OCI-LY7 (cell line): ENCODE measurements at regions not wholly inside any gene's neighbourhood (a gene's known extent, or its start where the extent isn't known, plus 50 kb on each side); places are given as distances from the start of the nearest gene placed in this dataset.

Experiments used
- BruUV-seq: library from RNA; stranded (reverse); fragments of 400-500 nt; replicated peaks from 2 replicates; lab custom pipeline; 2021; lab: Mats Ljungman, UMichigan
- CTCF ChIA-PET: fragments of 300-600 bp; sonication (Branson Sonifier 250); formaldehyde crosslinking; loops from one replicate; lab custom pipeline; 2022; ENCODE audit warnings: antibody characterized with exemption; ENCODE audit not compliant: unreplicated experiment; lab: Charles Lee
- POLR2A ChIA-PET: fragments of 300-600 bp; sonication (Branson Sonifier 250); formaldehyde crosslinking; loops from one replicate; lab custom pipeline; 2022; ENCODE audit warnings: antibody characterized with exemption; lab: Charles Lee
- DNase-seq: peaks from one replicate; pipeline ENCODE4 v3.0.0-alpha.2; 2015; ENCODE audit warnings: low spot score
- H2AFZ ChIP-seq: fragments of 200-600 bp; sonication (generic), shearing (Covaris generic); 2 replicates; pipeline ENCODE4 v1.6.1; 2014; ENCODE audit warnings: mild to moderate bottlenecking, antibody characterized with exemption, low read length, moderate library complexity
- H3K27ac ChIP-seq: fragments of 200-600 bp; sonication (generic); 2 replicates; pipeline ENCODE4 v1.5.1; 2014; ENCODE audit warnings: mixed run types, low read depth, mild to moderate bottlenecking, moderate library complexity, low read length, inconsistent platforms; ENCODE audit not compliant: poor library complexity, severe bottlenecking
- H3K36me3 ChIP-seq: fragments of 200-600 bp; sonication (generic); 2 replicates; pipeline ENCODE4 v1.6.1; 2014; ENCODE audit warnings: mild to moderate bottlenecking, antibody characterized with exemption, low read length, moderate library complexity, mixed read lengths; ENCODE audit not compliant: insufficient read depth
- H3K4me1 ChIP-seq: fragments of 200-600 bp; sonication (generic); 2 replicates; pipeline ENCODE4 v1.5.1; 2014; ENCODE audit warnings: mild to moderate bottlenecking, low read length; ENCODE audit not compliant: insufficient read depth, poor library complexity, severe bottlenecking
- H3K4me2 ChIP-seq: fragments of 200-600 bp; sonication (generic); 2 replicates; pipeline ENCODE4 v1.6.1; 2014; ENCODE audit warnings: mild to moderate bottlenecking, low read length
- H3K4me3 ChIP-seq: fragments of 200-600 bp; sonication (generic); 2 replicates; pipeline ENCODE4 v1.5.1; 2014; ENCODE audit warnings: mild to moderate bottlenecking, low read depth, low read length; ENCODE audit not compliant: poor library complexity, severe bottlenecking
- H3K79me2 ChIP-seq: fragments of 200-600 bp; sonication (generic); 2 replicates; pipeline ENCODE4 v1.6.1; 2016; ENCODE audit warnings: low read depth, mild to moderate bottlenecking, low read length, moderate library complexity, mixed read lengths; ENCODE audit not compliant: insufficient read depth
- H3K9me2 ChIP-seq: fragments of 200-600 bp; sonication (generic); 2 replicates; pipeline ENCODE4 v1.6.1; 2016; ENCODE audit warnings: mild to moderate bottlenecking, low read length, mixed read lengths; ENCODE audit not compliant: insufficient read depth
- H3K9me3 ChIP-seq: fragments of 200-600 bp; sonication (generic); 2 replicates; pipeline ENCODE4 v1.6.1; 2014; ENCODE audit warnings: mild to moderate bottlenecking, mixed run types, low read length, mixed read lengths
- H4K20me1 ChIP-seq: fragments of 200-600 bp; sonication (generic); 2 replicates; pipeline ENCODE4 v1.6.1; 2014; ENCODE audit warnings: mild to moderate bottlenecking, antibody characterized with exemption, low read length, moderate library complexity, mixed read lengths; ENCODE audit not compliant: insufficient read depth
- EZH2phosphoT487 ChIP-seq: fragments of 200-600 bp; sonication (generic); IDR thresholded peaks from 2 replicates; pipeline ENCODE4 v1.6.1; 2018; ENCODE audit warnings: low read depth, borderline replicate concordance, mild to moderate bottlenecking, mixed run types, antibody characterized with exemption, low read length, moderate library complexity, mixed read lengths
- intact Hi-C: fragments of 100-400 bp; cut with micrococcal nuclease; formaldehyde crosslinking; loops from one replicate; pipeline ENCODE4 v1.10.0; 2022; ENCODE audit not compliant: unreplicated experiment
- TF ChIP-seq, protein P1 (sequence below): fragments of 200-600 bp; sonication (generic); conservative IDR thresholded peaks from 2 replicates; pipeline ENCODE4 v1.5.1; 2014; ENCODE audit warnings: mild to moderate bottlenecking, antibody characterized with exemption, low read length, moderate library complexity, mixed read lengths

DNA sequence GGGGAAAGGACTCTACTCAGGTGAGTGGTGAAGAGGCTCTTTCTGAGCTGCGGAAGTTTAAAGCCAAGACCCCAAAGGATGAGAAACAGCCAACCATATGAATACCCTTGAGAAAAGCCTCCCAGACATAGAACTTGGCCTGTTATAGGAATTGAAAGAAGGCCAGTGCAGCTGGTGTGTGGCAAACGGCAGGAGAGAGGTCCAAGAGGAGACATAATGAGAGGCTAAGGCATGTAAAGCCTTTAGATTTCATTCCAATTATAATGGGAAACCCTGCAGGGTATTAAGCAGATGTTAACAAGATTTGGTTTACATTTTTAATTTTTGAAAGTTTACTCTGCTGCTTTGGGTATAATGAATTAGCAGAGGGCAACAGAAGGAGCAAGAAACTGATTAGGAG is 552.1 kb upstream of the FBXO33 start:
- H3K4me3 ChIP-seq, result no peak overlapping the region
- H3K27ac ChIP-seq, result no peak overlapping the region
- ChIA-PET CTCF (no interaction called here), POLR2A (no interaction called here)
- no peak overlapping the region for H2AFZ ChIP-seq
- no peak for DNase-seq
- no peak overlapping the region for H3K4me2 ChIP-seq
- intact Hi-C loops, result no loop called here
- H3K9me3 ChIP-seq, result no peaks in the 10 kb centered on the region
- no peak for TF ChIP-seq EZH2phosphoT487
- TF ChIP-seq, protein P1, sequence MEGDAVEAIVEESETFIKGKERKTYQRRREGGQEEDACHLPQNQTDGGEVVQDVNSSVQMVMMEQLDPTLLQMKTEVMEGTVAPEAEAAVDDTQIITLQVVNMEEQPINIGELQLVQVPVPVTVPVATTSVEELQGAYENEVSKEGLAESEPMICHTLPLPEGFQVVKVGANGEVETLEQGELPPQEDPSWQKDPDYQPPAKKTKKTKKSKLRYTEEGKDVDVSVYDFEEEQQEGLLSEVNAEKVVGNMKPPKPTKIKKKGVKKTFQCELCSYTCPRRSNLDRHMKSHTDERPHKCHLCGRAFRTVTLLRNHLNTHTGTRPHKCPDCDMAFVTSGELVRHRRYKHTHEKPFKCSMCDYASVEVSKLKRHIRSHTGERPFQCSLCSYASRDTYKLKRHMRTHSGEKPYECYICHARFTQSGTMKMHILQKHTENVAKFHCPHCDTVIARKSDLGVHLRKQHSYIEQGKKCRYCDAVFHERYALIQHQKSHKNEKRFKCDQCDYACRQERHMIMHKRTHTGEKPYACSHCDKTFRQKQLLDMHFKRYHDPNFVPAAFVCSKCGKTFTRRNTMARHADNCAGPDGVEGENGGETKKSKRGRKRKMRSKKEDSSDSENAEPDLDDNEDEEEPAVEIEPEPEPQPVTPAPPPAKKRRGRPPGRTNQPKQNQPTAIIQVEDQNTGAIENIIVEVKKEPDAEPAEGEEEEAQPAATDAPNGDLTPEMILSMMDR, result no peak
- H3K36me3 ChIP-seq, result no peaks in the 10 kb centered on the region
- H3K79me2 ChIP-seq, result no peaks in the 10 kb centered on the region
- H3K4me1 ChIP-seq, result no peaks in the 10 kb centered on the region
- no TSS peak for BruUV-seq
- H3K9me2 ChIP-seq, result no peaks in the 10 kb centered on the region
- H4K20me1 ChIP-seq, result no peaks in the 10 kb centered on the region

DNA sequence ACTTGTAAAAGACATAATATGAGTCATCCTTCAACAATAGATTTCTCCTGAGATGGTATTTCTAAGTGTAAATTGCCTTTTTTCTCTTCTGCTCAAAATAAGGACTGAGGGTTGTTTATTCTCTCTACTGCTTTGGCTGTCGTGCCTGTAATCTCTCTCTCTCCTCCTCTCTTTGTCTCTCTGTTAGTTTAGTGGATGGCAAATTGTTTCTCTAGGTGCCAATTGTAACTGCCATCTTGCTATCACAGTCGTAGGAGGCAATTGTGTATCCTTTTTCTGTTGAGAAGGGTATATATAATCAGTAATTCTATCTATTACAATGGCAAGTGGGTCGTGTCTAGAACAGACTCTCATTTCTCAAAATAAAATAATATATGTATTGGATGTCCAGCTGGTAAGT is 545.0 kb upstream of the FBXO33 start:
- Histone ChIP-seq H3K79me2 (no peaks in the 10 kb centered on the region), H3K27ac (no peak overlapping the region), H2AFZ (no peak overlapping the region), H3K4me3 (no peak overlapping the region), H4K20me1 (no peaks in the 10 kb centered on the region), H3K9me2 (no peaks in the 10 kb centered on the region), H3K4me1 (no peaks in the 10 kb centered on the region), H3K36me3 (no peaks in the 10 kb centered on the region), H3K4me2 (no peak overlapping the region), H3K9me3 (no peaks in the 10 kb centered on the region)
- intact Hi-C loops, result no loop called here
- BruUV-seq, result no TSS peak
- CTCF ChIA-PET, result no interaction called here
- TF ChIP-seq, protein P1, result no peak
- TF ChIP-seq EZH2phosphoT487, result no peak
- POLR2A ChIA-PET, result no interaction called here
- DNase-seq, result no peak

DNA sequence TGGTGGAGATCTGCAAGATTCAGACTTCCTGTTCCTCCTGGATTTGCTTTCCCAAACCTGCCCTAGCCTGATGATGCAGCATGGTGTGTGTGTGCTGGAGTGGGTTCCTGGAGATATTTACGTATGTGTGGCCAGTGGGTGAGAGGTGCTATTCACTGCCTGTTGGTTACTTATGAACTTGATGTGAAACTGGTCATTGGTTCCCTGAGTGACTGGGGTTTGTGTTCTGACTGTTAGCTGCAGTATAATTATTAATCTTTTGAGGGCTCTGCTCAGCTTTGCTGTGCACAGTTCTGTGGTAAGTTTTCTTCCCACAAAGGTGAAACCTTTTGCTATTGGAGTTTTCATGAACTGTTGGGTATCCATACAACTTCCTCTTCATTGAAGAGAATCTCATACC is 541.8 kb upstream of the FBXO33 start:
- ChIA-PET CTCF (no interaction called here), POLR2A (interaction anchor here (0.8 to 1.3 kb wide), 3 partner anchors 14 to 157 kb away, joined by 3 to 4 read pairs (median 3); no protein-coding TSS in a partner anchor)
- no peaks in the 10 kb centered on the region for H3K9me2 ChIP-seq
- no peak overlapping the region for H3K4me3 ChIP-seq
- H3K4me2 ChIP-seq, result no peak overlapping the region
- H3K4me1 ChIP-seq, result no peaks in the 10 kb centered on the region
- DNase-seq, result no peak
- H2AFZ ChIP-seq, result no peak overlapping the region
- TF ChIP-seq, protein P1, result no peak
- TF ChIP-seq EZH2phosphoT487, result no peak
- no peaks in the 10 kb centered on the region for H3K36me3 ChIP-seq
- no peaks in the 10 kb centered on the region for H4K20me1 ChIP-seq
- intact Hi-C loops, result no loop called here
- H3K79me2 ChIP-seq, result no peaks in the 10 kb centered on the region
- BruUV-seq, result no TSS peak
- no peaks in the 10 kb centered on the region for H3K9me3 ChIP-seq
- no peak overlapping the region for H3K27ac ChIP-seq
